ENCODE measurements at regions not wholly inside any gene's neighbourhood (a gene's known extent, or its start where the extent isn't known, plus 50 kb on each side); places are given as distances from the start of the nearest gene placed in this dataset.

- 90 to 92% methylated on average over 25 of the region's 25 CpGs for WGBS, 2 donors
- intact Hi-C loops (cut with DNase I; ENCODE audit: low total_unique reads) = no loop called here
- TF ChIP-seq, protein P1, sequence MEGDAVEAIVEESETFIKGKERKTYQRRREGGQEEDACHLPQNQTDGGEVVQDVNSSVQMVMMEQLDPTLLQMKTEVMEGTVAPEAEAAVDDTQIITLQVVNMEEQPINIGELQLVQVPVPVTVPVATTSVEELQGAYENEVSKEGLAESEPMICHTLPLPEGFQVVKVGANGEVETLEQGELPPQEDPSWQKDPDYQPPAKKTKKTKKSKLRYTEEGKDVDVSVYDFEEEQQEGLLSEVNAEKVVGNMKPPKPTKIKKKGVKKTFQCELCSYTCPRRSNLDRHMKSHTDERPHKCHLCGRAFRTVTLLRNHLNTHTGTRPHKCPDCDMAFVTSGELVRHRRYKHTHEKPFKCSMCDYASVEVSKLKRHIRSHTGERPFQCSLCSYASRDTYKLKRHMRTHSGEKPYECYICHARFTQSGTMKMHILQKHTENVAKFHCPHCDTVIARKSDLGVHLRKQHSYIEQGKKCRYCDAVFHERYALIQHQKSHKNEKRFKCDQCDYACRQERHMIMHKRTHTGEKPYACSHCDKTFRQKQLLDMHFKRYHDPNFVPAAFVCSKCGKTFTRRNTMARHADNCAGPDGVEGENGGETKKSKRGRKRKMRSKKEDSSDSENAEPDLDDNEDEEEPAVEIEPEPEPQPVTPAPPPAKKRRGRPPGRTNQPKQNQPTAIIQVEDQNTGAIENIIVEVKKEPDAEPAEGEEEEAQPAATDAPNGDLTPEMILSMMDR (IDR thresholded peaks at IDR 0.05) = no peak
- no peak for TF ChIP-seq POLR2A (IDR thresholded peaks at IDR 0.05)
- DNase-seq (ENCODE audit: low spot score in 2 of 2) = peak in 1 of 2 donors; percentile 59
- H3K4me3 ChIP-seq (ENCODE audit: low read depth, poor library complexity, severe bottlenecking) = no peak overlapping the region
Observed at GRCh38 chr17:28267720-28268609, 51.0 kb upstream of the TMEM97 start.

DNA sequence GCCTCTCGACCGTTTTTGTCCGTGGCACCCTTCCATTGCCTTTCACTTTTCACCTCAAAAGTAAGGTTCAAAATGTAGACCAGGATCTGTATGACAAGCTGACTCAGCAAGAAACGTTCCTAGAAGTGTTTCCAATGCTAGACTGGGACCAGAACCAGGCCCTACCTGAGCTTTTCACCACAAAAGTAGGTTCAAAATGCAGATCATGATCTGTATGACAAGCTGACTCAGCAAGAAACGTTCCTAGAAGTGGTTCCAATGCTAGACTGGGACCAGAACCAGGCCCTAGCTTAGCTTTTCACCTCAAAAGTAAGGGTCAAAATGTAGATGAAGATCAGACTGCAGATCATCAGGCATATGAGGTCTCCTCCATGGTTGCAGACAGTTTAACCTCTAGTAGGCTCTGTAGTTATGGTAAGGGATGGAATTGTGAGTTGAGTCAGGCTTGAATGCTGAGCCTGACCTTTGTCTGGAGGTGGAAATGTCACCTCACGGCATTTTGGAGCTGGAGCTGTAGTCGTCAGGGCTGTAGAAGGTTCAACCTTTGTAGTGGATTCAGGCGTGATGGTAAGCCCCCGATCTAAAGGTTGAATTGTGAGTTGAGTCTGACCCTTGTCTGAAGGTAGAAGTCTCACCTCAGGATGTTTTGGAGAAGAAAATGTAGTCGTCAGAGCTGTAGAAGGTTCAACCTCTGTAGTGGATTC is 50.2 kb upstream of the TMEM97 start:
- peak in 1 of 2 donors; percentile 6 for DNase-seq (ENCODE audit: low spot score in 2 of 2)
- no peak overlapping the region for H3K4me3 ChIP-seq (ENCODE audit: low read depth, poor library complexity, severe bottlenecking)
- no peak for TF ChIP-seq POLR2A (IDR thresholded peaks at IDR 0.05)
- TF ChIP-seq, protein P1 (IDR thresholded peaks at IDR 0.05) = no peak
- WGBS, 2 donors = 73 to 82% methylated on average over 10 of the region's 10 CpGs
- intact Hi-C loops (cut with DNase I; ENCODE audit: low total_unique reads) = no loop called here

All from lower leg skin (tissue), 4 donors.